NCI-H2029 treated with DMSO at 0.1 percent for 48 hours (cell line): ENCODE measurements at regions not wholly inside any gene's neighbourhood (a gene's known extent, or its start where the extent isn't known, plus 50 kb on each side); places are given as distances from the start of the nearest gene placed in this dataset.

Source experiments
- DNase-seq: peaks from one replicate; lab custom pipeline; 2025; lab: John Stamatoyannopoulos, UW

DNA sequence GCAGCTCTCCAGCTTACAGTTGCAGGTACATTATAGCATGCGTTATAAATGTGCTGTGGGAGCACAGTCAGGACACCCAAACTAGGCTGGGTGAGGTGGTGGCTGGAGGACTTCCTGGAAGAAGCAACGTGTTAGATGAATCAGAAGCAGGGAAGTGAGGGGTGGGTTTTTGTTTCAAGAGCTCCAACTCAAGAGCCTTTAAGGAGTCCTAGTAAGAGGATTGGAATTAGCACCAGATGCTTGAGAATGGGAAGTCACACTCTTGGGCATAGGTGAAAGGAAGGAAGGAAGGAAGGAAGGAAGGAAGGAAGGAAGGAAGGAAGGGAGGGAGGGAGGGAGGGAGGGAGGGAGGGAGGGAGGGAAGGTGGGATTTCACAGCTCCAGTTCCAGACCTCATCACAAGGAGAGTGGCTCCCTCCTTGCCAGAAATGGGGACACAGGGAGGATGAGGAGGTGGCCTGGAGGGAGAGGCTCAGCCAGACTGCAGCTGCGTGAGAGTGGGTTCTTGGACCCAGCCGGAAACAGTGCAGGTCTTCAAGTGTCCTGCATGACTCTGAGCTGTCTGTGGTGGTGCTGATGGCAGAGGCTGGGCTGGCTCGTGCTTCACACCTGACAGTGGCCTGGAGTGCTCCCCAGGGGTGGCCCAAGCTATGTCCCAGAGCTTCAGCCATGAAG is 115.7 kb upstream of the GSC start:
- DNase-seq: no peak

- no peak for DNase-seq
Observed at GRCh38 chr14:94884616-94885230, 114.8 kb upstream of the GSC start.

DNA sequence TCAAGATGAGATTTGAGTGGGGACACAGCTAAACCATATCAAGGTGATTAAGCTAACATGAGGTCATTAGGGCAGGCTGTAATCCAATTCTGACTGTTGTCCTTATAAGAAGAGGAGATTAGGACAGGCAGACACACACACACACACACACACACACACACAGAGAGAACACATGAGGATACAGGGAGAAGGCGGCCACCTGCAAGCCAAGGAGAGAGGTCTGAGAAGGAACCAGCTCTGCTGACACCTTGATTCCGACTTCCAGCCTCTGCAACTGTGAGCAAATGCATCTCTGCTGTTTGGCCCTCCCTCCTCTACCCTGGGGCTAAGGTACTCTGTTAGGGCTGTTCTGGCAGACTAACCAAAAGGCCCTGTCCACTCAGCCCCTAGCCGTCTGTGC is 112.5 kb upstream of the GSC start:
- DNase-seq: no peak

DNA sequence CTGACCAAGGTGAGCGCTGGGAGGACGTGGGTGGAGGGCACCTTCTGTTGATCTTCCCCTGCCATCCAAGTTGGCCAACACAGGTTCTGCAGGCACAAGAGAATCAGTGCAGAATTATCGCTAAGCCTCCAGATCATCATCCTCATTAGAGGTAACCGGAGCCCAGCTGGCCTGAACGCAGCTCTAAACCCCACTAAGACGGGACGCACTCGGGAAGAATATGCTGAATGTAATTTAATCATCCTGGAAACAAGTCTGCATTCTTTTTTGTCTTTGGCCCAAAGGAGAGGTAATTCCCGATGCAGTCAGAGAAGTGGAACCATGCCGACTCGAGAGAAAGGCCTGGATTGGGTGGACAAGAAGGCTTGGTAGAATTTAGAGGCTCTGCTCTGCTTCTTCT is 111.0 kb upstream of the GSC start:
- no peak for DNase-seq

DNA sequence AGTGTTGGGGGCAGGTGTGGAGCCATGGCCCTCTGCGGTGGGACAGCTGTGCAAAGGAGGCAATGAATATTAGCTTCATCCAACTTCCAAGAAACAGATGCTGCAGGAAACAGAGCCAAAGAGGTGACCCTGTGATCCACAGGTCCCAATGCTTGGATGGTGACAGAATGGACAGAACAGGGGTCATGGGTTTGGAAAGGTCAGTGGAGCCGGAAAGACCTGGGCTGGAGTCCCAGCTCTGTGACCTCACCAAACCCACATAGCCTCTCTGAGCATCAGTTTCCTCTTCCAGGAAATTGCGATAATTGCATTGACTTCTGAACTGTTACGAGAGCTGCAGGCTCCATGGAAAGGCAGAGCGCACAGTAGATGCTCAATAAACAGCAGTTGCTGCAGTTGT is 110.2 kb upstream of the GSC start:
- no peak for DNase-seq

- DNase-seq: no peak
Observed at GRCh38 chr14:94879537-94879936, 109.6 kb upstream of the GSC start.

GRCh38 chr14:94876306-94876705 is 106.4 kb upstream of the GSC start:
- DNase-seq: no peak

DNA sequence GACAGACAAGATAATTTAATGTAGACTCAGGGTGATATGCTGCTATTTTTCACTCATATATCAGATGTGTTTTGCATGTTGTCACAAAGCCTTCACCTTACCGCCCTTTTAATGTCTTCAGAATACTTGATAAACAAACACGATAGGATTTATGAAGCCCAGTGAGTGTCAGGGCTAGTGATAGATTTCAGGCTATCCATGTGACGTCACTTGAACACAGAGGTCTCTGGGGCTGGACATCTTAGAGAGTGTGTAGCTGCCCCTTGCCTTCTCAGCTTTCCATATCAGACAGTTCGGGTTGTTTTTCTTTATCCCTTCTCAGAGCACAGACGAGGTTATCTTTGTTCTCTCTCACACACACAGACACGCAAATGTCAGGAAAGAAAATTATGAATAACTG is 105.3 kb upstream of the GSC start:
- no peak for DNase-seq

DNA sequence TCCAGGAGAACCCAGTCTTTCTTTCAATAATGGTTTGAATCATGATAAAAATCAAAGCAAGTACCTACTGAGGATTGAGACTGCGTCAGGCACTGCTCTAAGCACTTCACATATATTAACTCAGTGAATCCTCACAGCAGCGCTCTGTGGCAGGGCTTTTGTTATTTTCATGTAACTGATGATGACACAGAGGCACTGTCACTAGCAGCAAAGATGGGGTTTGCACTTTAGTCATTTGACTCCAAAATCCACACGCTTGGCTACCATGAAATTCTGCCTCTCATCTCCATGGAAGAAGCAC is 98.8 kb upstream of the GSC start:
- no peak for DNase-seq

GRCh38 chr14:94867946-94868771 is 98.2 kb upstream of the GSC start:
- no peak for DNase-seq

- DNase-seq: no peak
Observed at GRCh38 chr14:94867209-94867608, 97.3 kb upstream of the GSC start.

- no peak for DNase-seq
Observed at GRCh38 chr14:94864387-94865195, 94.7 kb upstream of the GSC start.

DNA sequence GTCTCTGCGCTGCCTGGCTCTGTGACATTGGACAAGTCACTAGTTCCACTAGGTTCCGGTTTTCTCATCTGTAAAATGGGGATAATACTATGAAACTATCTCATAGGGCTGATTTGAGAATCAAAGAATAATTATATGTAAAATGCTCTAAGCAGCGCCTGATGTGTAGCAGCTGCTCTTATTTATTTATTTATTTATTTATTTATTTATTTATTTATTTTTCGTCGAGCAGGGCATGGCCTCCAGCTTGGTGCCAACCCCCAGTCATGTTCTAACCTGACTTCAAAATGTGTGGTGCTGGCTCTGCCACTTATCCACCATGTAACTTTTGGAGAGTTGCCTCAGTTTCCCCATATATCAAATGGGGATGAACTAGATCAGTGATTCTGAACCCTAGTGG is 93.5 kb upstream of the GSC start:
- no peak for DNase-seq

DNA sequence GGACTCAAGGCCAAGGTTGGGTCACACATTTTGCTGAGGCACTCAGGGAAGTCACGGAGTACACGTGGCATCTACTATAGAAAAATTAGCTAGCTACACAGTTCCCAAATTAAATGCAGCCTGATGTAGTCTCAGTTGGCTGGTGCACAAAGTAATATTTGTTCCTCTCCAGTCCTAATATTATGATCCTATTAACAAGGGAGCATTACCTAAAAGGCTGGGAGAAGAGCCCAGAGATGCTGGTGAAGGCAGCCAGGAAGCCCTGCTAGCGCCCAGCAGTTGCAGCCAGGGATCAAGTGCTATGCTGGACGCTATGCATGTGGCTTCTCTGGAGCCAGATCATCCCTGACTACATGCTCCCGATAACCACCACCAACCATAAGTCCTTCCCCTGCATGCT is 88.0 kb upstream of the GSC start:
- no peak for DNase-seq

GRCh38 chr14:94853920-94854319 is 84.0 kb upstream of the GSC start:
- DNase-seq: no peak

GRCh38 chr14:94850309-94851211 is 80.6 kb upstream of the GSC start:
- DNase-seq: no peak

GRCh38 chr14:94844593-94845152 is 74.8 kb upstream of the GSC start:
- no peak for DNase-seq

- no peak for DNase-seq
Observed at GRCh38 chr14:94840467-94840866, 70.6 kb upstream of the GSC start.

DNA sequence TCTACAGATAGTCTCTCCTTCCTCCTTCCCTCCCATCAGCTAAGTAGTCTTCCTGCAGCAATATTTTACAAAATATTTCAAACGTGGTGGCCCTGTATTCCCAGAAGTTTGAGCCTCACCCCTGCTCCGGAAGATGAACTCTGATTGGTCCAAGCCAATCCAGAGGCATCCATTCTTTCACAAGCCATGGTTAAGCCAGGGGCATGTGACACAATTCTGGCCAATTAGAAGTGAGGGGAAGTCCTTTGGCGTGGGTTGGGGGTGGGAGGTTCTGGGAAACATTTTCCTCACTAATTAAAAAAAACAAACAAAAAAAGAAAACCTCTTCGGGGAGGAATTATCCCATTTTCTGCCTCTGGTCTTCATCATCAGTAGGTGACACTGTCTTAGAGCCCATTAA is 69.4 kb upstream of the GSC start:
- no peak for DNase-seq

DNA sequence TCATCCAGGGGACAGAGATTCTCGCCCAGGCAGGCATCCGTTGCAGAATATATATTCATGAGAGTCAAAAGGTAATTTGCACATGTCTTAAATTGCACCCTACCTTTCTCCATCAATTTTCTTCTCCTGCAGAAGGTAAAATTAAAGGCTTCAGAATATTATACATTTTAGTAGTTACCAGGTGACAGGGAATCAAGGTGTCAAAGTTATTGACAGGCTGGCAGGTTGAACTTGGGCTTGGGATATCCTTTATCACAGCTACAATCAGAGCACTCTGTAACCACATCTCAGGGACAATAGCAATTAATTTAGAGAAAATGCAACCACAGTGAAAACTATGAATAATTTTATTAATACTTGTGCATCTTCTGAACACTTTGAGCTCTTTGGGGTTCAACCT is 66.9 kb upstream of the GSC start:
- DNase-seq: no peak

- DNase-seq: no peak
Observed at GRCh38 chr14:94833633-94834032, 63.7 kb upstream of the GSC start.
